ENCODE measurements at regions not wholly inside any gene's neighbourhood (a gene's known extent, or its start where the extent isn't known, plus 50 kb on each side); places are given as distances from the start of the nearest gene placed in this dataset.
A peak's percentile ranks its signal among the peaks of the same experiment; 100 is the strongest.
"Not testable (repeated sequence)": the region's sequence is repeated elsewhere in the genome, so short reads cannot be mapped to it uniquely, and the experiment has no call there.

DNA sequence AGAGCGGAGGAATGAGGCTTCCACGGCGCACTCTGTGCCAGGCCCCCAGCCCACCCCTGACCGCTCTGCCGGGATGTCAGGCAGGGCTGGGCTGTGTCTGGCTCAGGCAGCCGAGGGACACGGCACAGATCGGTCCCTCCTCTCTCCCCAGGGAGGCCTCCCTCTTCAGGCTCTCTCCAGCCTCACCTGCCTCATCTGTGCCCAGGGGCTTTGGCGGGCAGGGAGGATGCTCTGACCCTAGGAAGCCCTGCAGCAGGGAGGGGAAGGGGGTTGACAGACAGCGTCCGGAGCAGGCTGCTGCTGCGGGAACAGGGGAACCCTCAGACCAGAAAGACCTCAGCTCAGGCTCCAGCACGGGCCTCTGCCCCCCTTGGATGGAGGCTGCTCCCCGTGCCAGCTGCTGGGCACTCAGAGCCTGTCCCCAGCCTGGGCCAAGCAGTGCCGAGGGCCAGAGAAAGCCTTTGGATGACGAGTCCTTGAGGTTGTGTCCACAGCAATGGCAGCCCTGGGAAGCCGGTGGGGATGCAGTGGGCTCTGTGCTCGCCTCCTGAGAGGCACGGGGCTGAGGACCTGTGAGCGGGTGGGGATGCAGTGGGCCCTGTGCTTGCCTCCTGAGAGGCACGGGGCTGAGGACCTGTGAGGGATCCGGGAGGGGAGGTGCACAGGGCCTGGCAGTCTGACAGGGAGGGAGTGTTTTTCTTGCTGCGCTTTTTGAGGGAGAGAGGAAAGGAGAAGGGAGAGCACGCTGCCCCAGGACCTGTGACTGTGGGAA, 66.9 kb downstream of the FOXL3 start:
- no peak for DNase-seq

DNA sequence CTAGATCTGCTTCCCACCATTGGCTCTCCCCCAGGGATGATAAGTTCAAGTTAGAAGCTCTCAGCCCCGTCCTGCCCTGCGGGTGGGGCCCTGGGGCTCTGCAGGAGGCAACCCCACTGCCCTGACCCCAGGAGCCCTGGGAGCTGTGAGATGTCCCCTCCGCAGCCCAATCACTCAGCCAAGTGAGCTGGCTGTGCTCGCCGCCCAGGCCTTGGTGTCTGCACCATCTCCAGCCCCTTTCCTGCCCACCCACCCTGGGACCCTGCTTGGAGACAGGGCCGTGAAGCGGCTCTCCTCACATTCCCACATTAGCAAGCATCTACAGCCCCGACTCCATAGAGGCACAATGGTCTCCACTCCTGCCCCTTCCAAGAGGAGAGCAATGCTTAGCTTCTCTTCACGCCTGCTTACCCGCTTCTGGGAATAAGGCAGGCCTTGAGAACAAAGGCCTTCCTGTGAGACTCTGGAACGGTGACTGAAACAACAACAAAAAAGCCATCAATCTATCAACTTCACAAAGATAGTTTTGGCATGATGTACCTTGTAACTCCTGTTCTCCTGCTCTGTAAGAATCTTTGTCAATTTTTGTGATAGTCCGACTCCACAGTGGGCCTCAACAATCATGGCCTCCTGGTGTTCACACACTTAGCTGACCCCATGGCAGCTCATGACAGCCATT, 67.7 kb downstream of the FOXL3 start:
- no peak for DNase-seq

DNA sequence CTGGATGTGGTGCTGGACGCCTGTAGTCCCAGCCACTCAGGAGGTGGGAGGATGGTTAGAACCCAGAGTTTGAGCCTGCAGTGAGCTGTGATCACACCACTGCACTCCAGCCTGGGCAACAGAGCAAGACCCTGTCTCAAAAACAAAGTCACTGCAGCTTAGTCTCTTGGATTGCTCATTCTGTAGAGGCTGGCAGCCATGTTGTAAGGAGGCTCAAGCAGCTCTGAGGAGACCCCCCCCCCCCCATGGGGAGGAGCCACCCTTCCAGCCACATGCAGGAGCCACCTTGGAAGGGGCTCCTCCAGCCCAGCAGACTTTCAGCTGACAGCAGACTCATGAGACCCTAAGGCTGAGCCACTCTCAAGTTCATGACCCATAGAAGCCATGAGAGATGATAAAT, 68.4 kb downstream of the FOXL3 start:
- no peak for DNase-seq

DNA sequence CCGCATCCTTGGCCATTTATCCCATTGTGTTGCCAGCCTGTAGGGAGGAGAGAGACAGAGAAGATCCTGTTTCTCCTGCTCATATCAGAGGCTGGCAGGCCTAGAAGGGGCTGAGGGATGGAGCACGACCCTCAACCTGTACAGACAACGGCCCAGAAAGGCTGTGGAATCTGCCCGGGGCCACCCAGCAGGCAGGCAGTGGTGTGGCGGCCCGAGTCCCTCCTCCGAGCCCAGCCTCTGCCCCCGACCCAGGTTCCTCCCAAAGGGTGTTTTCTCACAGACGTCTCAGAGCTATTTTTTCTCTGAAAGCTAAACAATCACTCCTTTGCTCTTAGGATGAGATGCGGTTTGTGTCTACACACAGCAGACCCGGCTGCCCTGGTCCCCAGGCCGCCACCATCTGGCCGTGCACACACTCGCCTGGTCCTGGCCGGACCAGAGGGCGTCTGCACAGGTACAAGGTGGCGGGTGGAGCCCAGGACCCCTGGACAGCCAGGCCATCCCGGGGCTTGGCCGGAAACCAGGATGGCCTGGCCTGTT, 69.3 kb downstream of the FOXL3 start:
- DNase-seq, result no peak

DNA sequence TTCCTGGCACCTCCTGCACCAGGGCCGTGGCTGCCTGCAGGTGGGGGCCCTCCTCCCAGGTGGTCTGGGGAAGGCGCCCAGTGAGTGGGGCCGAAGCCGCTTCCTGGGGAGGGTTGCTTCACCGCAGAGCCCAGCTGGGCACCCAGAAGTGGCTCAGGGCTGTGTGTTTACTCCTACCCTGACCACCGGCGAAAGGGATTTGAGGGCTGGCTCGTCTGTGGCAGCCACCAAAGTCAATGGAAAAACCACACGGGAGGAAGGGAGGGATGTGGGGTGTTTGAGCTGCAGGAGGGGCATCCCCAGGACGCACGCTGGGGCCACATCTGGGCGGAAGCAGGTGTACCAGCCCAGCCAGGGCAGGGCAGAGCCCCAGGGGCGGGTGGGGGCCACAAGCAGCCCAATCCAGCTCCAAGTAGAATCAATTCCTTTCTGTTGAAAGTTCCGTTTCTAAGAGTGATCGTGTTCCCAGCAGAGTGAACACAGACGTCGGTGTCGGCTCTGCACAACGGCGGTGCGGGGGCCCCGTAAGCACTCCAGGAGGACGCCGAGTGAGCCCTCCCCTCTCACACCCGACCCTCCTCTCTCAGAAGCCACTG, 69.9 kb downstream of the FOXL3 start:
- peak; percentile 65 for DNase-seq

DNA sequence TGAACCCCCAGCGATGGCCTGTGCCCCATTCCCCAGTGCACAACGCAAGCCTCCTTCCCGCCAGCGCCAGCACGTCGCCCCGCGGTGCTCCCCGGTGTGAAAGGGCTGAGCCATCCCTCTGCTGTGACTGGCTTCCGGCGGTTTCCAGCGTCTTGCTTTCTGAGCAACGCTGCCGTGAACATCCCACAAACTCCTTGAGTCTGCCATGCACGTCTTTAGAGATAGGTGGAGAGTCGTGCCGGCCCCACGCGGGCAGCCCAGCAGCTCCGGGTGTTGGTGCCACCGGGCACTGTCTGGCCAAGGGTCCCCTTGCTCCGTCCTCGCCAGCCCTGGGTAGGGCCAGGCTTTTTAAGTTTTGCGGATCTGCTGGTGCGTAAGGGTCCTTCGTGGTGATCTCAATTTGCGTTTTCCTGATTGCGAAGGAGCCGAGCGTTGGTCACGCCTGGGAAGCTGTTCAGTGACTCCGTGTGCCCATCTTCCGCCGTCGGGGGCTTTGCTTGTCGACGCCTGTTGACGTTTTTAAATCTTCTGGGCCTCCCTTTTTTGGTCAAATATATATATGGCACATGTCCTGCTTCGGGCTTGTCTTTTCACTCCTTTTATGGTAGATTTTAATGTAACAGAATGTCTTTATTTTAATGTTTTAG, 70.6 kb downstream of the FOXL3 start:
- DNase-seq, result no peak

DNA sequence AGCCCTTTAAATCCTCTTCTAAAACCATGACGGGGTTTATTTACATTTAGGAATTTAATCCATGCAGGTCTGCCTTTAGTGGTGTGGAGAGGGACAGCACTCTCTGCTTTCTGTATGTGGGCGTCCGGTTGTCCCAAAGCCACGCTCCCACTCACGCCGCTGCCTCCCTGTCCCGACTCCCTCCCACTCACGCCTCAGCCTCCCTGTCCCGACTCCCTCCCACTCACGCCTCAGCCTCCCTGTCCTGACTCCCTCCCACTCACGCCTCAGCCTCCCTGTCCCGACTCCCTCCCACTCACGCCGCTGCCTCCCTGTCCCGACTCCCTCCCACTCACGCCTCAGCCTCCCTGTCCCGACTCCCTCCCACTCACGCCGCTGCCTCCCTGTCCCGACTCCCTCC, 71.2 kb downstream of the FOXL3 start:
- DNase-seq, result not testable (repeated sequence)

DNA sequence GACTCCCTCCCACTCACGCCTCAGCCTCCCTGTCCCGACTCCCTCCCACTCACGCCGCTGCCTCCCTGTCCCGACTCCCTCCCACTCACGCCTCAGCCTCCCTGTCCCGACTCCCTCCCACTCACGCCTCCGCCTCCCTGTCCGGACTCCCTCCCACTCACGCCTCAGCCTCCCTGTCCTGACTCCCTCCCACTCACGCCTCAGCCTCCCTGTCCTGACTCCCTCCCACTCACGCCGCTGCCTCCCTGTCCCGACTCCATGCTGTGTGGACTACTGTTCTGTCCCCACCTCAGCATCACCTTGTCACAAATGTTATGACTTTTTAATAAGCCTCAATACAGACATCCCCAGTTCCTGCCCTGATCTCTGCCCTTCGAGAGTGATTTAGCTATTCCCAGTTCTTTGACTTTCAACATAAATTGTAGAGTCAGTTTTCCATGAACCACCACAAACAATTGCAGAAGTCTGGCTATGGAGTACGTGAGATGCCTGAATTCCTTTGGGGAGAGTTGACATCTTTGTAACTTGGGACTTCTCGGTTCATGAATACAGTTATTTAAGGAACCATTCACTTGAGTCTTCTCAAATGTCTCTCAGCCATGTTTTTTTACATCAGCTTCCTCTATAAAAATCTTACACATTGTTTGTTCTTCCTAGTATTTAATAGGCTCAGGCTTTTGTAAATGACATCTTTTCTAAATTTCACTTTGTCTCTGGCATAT, 71.9 kb downstream of the FOXL3 start:
- no peak for DNase-seq

DNA sequence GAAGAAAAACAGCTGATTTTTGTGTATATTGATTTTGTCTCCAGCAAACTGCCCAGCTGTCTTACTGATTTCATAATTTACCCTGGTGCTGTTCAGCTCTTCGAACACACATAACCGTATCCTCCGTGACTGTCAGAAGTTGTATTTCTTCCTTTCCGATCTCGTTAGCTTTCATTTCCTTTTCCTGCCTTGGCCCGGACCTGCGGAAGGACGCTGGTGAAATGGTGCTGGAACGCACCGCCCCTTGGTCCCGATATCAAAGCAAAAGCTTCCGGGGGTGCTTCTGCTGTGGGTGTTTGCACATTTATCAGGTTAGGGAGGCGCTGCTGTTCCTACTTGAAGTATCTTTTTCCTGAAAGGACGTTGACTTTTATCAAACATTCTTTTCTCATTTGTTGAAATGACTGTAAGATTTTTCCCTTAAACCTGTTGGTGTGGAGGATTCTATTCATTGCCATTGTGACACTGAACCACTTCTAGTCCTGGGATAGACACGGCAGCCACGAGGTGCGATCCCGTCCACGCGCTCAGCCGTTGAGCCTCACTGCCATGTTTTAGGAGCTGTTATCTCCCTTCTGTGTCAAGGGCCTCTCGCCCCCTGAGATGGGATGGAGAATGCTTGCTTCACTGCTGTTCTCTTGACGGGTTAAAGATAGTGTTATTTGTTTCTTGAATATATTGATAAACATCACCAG, 72.6 kb downstream of the FOXL3 start:
- peak; percentile 68 for DNase-seq

DNA sequence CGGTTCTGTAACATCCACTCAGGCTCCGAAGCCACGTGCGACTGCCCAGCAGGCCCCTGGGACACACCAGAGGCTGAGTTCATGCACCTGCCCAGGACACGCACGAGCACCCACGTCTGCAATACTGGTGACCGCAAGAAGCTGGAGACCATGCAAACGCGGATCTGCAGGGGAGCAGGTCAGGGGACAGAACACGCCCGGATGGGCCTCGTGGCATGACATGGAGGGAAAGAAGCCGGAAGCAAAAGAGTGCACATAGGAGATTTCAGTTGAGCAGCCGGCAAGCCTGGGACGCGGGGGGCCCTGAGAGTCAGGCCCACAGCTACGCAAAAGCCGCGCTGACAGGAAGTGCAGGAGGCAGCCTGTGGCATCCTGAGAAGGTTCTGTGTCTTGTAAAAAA, 73.7 kb downstream of the FOXL3 start:
- peak; percentile 9 for DNase-seq

DNA sequence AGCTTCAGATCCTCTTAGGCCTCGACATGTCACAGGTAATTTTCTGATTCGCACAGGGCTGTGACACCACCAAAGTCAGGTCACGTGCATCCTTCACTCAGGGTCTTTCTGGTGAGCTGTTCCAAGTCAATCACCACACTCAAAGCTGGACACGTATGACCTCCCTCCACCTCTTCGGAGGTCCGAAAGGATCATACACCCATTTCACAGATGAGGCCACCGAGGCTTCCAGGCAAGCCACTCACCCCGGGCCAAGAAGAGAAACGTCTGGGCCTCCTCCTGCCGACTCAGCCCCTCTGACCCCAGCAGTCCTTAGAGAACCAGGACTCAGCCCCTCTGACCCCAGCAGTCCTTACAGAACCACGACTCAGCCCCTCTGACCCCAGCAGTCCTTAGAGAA, 74.6 kb downstream of the FOXL3 start:
- DNase-seq, result no peak

DNA sequence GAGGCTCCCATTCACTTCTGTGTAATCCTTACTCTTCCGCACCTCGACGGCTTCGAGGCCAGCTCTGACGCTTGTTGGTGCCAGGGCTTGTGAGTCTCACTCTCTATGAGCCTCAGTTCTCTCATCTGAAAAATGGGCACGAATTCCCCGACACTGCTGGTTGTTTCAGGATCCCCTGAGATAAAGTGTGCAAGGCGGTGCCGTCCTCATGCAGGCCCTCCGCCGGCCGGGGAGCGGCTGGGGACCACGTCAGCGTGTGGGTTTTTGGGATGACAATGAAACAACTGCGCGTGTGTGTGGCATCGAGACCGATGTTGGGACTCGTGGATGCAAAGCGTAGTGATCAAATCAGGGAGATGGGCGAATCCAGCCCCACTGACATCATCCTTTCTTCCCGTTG, 75.6 kb downstream of the FOXL3 start:
- no peak for DNase-seq

DNA sequence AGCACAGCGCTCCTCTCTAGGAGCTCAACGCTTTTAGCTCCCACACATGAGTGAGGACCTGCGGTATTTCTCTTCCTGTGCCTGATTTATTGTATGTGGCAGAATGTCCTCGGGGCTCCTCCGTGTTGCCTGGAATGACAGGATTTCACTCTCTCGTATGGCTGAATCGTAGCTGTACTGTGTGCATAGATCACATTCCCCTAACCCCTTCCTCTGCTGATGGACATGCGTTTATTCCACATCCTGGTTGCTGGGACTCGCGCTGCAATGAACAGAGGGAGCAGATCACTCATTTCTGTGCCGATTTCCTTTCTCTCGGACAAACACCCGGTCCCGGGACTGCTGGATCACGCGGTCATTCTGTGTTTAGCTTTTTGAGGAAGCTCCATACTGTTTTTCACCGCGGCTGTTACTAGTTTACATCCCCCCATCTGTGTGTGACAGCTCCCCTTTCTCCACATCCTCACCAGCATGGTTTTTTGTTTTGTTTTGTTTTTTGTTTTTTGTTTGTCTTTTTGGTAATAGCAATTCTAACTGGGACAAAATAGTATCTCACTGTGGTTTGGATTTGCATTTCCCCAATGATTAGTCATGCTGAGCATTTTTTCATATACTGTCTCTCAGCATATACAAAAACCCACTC, 76.3 kb downstream of the FOXL3 start:
- DNase-seq, result peak; percentile 76

DNA sequence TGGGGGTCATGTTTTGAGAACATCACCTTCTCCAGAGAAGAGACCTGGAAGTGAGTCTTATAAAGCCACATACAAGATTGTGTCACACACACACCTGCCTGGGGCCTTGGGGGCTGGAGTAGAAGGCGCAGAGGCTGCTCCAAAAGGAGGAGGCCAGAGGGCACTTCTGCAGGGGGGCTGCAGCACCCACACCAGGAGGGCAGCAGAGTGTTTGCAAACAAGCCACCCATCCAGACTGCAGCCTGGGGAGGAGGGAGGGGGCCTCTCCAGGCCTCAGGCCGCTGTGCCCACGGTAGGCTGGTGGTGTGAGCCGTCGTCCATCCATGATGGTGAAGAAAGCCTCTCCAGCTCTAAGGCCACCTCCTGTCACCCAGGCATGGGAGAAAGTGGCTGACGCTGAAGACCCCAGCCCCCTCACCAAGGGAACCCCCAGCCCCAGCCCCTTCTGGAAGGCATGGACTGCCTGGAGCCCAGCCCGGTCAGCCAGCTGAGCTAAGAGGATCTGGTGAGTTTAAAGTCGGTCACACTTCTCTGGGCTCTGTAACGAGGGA, 77.5 kb downstream of the FOXL3 start:
- DNase-seq, result no peak

DNA sequence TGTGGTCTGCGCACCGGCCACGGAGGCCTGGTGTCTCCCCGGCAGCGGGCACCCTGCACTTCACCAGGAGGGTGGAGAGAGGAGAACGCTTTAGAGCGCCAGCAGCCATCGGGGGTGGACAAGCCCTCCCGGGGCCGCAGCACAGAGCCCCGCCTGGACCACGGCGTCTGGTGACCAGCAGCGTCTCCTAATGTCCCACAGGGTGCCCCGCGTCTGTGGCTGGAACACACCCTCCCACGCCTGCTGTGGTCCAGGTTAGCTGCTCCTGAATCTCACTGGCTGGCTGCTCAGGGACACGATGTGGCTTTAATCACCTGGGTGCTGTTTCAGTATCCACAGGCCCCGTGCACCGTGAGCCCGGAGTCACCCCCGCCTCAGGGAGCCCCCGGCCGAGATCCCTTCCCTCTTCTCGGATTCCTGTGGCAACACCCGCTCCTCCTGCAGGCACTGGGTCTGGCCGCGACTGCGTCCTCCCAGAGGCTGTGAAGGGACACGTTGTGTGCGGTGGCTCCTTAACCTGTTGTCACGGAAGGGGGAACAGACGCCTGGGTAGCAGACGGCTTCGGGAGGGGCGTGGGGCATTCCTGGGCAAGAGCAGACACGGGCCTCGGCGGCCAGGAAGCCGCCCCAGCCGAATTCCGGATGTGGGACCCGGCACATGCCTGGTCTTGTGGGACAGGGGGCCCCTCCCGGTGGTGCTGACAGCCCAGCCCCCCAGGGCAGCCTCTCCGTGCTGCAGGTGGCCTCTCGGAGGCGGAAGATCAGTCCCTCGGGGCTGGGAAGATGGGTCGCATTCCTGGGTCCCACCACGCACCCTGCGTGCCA, 78.9 kb downstream of the FOXL3 start:
- no peak for DNase-seq

DNA sequence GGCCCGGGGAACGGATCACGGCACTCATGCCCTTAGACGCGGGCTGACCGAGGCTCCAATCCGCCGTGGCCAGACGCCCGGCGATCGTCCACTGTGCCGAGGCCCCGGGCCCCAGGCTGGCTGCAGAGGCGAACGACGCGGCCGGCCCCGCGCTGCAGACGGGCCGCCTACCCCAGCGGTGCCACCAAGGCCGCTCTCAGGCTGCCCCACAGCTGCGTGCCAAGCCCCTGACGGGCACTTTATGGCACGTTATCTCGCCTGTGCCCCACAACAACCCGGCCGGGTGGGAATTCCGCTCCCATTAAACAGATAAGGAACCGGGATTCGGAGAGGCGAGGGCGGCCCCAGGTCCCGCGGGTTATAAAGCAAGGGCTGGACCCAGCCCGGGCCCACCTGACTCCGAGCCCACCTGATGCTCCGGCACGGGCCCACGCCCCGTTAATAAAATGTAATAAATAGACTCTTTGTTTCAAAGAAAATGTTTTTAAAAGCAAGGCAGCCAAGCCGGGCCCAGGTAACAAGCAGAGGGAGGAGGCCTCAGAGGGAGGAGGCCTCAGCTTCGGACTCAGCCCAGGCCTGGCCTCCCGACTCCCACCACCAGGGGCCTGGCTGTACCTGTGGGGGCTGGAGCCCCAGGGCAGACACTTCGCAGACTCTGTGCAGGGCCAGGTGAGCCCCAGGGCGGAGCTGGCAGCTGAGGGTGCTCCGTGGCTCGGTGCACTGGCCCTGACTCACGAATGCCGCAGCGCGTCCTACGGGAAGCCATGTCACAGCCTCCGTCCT, 79.7 kb downstream of the FOXL3 start:
- no peak for DNase-seq

DNA sequence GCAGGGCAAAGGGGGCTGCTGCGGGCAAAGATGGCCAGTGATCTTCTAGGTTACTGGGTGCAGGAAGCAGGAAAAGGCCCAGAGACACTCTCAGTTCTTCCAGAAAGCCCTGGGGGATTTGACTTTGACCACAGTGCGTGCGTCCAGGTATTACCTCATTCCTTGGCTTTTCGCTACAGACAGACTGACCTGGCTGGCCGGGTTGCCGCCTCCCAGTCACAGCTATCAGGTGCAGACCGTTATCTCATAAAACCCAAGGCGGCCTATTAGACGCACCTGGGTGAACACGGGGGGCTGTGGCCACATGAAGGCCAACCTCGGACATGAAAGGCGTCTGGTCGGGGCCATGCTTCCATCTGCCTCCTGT, 80.3 kb downstream of the FOXL3 start:
- DNase-seq, result no peak

DNA sequence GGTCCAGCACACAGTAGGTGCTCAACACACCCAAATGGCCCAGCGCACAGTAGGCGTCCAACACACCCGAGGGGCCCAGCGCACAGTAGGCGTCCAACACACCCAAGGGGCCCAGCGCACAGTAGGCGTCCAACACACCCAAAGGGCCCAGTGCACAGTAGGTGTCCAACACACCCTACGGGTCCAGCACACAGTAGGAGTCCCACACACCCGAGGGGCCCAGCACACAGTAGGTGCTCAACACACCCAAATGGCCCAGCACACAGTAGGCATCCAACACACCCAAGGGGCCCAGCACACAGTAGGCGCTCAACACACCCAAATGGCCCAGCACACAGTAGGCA, 80.8 kb downstream of the FOXL3 start:
- DNase-seq, result no peak

DNA sequence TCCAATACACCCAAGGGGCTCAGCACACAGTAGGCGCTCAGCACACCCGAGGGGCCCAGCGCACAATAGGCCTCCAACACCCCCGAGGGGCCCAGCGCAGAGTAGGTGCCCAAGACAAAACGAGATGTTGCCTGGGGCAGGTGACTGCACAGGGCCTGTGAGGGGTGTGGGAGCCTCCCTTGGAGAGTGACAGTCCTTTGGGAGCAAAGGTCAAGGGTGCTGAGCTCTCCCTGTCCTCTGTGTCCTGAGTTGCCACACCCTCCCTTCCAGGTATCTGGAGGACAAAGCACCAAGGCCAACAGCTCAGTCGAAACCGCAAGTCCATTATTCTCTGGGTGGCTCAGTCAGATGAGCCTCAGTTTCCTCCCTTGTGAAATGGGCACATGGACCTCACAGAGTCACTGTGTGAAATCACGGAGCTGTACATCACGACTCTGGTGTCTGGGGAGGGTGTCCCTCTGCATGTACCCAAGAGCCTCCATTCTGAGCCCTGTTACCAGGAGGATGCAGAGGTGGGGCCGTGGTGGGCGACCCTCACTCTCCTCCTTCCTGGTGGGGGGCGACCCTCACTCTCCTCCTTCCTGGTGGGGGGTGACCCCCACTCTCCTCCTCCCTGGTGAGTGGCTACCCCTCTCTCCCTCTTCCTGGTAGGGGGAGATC, 81.3 kb downstream of the FOXL3 start:
- DNase-seq, result no peak

Data from GDM1 (cell line).